Stimulated activated CD8-positive, alpha-beta memory T cell treated with anti-CD3 and anti-CD28 coated beads, Interleukin-4, amount 100 ng/mL, for 1 hour (primary cell): ENCODE measurements at regions not wholly inside any gene's neighbourhood (a gene's known extent, or its start where the extent isn't known, plus 50 kb on each side); places are given as distances from the start of the nearest gene placed in this dataset.

Experiments
- DNase-seq, 2 donors: peaks; one replicate each; pipeline ENCODE4 v3.0.0-alpha.2; 2020; ENCODE audit warnings: low read depth in 2 of 2, low spot score in 1 of 2

DNA sequence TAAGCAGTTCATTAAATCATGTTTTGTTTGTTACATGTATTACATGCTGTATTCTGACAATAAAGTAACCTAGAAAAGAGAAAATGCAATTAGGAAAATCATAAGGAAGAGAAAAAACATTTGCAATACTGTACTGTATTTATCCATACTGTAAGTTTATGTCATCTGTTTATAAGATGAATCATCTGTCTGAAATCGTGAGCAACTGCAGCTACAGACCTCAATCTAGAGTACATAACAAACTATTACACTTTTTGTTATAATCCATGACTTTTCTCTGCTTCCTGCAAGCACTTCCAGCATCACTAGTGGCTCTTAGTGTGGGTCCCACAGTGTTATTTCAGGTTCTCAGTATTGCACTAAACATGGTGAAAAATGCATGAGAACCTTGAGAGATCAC is 144.4 kb upstream of the NR4A3 start:
- no peak for DNase-seq

DNA sequence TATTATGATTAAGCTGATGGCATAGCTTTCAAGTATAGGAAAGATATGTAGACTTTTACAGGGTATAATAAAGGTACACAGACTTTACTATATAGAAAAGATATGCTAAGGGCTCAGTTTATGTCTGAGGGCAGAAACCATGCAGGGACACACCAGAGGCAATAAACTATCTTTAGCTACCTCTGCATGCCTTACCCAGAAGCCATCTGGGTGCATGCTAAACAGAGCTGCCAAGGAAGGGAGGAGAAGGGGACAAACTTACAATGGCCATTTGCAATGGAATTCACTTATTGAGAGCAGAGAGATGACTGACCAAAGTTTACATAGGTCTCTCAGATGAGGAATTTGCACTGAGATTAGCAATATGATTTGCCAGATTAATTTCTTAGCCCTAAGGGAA is 143.1 kb upstream of the NR4A3 start:
- DNase-seq: no peak

DNA sequence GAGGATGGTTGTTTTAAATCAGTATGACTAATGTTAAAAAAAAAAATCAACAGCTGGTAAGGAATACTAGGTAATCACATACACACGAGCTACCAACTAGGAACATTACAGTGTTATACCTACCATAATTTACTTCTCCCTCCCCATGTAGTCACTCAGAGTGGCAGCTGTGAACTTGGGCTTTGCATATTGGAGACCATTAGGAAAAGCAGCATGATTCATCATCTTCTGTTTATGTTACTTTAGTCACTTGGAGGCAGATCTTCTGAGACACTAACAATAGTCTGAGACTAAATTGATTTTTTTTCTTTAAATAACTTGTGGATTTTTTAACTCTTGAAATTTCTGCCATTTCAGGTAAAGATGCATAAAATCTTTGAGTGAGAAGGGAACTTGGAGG is 141.5 kb upstream of the NR4A3 start:
- no peak for DNase-seq

DNA sequence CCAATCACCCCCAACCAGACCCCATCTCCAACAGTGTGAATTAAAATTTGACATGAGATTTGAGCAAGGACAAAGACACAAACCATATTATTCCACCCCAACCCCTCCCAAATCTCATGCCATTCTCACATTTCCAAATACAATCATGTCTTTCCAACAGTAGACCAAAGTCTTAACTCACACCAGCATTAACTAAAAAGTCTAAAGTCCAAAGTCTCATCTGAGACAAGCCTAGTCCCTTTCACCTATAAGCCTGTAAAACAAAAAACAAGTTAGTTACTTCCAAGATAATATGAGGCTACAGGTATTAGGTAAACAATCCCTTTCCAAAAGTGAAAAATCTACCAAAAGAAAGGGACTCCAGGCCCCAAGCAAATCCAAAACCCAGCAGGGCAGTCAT is 140.6 kb upstream of the NR4A3 start:
- DNase-seq: no peak

DNA sequence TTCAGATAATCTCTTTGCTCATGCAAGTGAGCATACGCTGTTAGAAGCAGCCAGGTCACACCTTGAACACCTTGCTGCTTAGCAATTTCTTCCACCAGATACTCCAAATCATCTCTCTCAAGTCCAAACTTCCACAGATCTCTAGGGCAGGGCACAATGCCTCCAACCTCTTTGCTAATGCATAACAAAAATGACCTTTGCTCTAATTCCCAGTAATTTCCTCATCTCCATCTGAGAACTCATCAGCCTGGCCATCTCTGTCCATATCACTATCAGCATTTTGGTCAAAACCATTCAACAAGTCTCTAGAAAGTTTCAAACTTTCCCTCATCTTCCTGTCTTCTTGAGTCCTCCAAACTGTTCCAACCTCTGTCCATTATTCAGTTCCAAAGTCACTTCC is 139.3 kb upstream of the NR4A3 start:
- DNase-seq: no peak

DNA sequence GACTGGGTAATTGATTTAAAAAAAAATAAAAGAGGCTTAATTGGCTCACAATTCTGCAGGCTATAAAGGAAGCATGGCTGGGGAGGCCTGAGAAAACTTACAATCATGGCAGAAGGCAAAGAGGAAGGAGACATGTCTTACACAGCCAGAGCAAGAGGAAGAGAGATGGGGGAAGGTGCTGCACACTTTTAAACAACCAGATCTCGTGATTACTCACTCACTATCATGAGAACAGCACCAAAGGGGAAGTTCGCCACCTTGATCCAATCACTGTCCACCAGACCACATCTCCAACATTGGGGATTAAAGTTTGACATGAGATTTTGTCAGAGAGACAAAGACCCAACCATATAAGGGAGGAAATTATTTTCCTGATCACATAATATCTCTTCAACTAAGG is 138.8 kb upstream of the NR4A3 start:
- DNase-seq: no peak

DNA sequence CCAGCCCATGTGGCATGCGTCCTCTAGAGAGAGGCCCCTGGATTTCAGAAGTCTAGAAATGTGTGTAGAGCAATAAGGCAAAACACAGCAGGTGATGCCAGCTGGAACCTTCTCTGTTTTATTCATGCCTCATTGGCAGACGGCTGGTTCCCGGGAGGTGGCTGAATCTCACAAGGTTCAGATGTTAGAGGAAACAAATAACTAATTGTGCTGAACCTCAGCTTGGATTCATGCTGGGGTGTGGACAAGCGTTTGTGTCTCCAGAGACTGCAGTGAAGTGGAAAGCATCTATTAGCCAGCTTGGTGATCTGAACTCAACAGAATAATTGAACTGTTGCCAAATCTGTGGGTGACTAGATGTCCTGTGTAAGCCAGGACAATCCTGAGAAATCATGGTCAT is 131.1 kb upstream of the NR4A3 start:
- DNase-seq: no peak

DNA sequence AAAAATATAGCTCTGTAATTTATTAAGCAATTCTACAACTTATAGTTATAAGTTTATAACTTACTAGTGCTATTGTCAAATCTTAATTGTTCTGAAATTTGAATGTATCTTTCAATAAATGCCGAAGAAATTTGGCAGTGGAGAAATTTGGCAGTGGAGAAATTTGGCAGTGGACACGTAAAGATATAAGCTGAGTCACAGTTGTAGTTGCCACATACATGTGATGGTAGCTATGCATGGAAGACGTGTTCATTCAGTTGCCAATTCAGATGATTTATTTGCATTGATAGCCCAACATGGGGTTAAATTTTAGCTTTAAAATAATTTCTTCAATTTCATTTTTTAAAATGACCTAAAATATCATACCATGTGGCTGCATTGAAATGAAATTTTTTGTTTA is 127.8 kb upstream of the NR4A3 start:
- DNase-seq: no peak

DNA sequence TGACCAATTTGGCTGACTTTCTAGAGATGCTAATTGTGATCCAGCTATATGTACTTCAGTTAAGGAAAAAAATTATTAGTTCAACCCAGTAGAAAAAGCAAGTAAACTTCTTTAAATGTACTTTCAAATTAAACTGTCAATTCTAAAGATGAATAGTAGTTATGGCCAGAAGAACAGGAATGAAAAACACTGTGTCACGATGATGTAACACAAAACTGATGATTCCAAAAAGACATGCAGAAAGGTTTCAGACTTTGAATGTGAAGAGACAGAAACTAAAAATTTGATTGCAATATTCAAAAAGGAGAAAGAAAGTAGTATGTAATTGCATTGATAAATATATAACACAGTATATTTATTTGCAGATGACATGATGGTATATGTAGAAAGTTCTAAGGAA is 127.3 kb upstream of the NR4A3 start:
- no peak for DNase-seq

DNA sequence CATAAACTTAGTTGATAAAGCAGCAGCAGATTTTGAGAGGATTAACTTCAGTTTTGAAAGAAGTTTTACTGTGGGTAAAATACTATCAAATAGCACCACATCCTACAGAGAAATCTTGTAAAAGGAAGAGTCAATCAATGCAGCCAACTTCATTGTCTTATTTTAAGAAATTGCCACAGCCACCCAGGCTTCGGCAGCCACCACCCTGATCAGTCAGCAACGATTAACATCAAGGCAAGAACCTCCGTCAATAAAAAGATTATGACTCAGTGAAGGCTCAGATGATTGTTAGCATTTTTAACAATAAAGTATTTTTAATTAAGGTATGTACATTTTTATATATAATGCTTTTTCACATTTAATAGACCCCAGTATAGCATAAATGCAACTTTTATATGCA is 122.3 kb upstream of the NR4A3 start:
- DNase-seq: no peak

DNA sequence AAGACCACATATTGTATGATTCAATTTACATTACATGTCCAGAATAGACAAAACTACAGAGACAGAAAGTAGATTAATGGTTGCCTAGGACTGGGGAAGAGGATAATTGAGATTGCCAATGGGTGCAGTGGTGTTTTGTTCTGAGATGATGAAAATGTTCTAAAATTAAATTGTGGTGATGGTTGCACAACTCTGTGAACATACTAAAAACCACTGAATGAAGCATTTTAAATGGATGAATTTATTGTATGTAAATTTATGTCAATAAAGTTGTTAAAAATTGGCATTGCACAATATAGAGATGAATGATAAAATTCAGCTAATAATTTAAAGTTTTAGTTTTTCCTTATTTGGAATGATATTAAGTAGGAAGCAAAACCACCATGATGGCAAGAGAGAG is 109.5 kb upstream of the NR4A3 start:
- no peak for DNase-seq

DNA sequence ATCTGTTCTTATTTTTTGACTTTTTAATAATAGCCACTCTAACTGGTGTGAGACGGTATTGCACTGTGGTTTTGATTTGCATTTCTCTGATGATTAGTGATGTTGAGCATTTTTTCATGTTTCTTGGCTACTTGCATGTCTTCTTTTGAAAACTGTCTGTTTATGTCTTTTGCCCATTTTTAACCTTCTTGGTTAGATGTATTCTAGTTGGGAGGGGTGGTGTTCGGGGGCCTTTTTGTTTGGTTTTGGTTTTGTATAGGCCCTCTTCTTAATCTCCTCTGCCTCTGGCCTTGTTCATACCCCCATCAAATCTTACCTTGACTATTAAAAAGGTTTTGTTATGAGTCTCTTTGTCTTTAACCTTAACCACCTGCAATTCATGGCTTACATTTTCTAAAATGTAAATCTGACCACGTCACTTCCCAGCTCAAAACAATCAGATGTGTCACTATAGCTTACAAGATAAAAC is 107.8 kb upstream of the NR4A3 start:
- DNase-seq: no peak

DNA sequence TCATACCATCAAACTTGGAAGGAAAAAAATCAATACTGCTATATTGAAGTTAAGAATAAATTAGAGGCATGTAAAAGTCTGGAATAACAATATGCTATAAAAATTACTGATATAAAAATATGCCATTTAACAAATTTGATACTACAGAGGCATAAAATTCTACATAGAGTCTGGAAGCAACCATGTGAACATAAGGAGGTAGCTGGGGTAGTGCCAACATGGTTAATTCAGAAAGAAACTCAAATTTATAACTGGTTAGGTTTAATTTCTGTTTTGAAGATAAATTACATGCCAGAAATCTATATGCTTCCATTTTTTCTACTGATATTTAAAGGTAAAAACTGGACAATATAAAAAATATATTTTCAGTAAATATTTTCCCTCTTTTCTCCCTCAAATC is 103.1 kb upstream of the NR4A3 start:
- no peak for DNase-seq

DNA sequence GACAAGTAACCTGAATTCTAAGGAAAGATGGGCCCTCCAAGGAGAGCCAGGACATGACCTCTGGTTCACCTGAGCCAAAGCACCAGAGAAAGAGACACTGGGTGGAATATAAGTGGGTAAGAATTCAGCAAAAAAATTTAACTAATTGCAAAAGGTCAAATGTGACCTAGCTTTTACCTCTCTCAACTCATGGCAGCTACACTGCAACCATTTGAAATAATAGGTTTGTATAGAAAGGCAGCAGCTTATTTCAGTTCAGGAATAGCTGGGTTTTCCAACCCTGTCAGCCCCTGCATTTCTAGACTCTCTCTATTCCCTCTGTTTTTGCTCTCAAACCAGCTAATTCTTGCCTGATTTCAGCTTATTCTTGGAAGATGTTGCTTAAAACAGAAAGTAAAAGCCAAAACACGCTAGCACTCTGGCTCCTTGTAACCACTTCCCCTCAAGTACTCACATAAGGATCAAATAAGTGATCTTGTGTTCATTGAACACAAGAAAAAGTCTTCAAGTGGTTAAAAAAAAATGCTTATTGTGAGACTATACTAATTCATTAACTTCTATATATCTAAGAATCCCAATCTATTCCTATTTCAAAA is 101.1 kb upstream of the NR4A3 start:
- DNase-seq: no peak

DNA sequence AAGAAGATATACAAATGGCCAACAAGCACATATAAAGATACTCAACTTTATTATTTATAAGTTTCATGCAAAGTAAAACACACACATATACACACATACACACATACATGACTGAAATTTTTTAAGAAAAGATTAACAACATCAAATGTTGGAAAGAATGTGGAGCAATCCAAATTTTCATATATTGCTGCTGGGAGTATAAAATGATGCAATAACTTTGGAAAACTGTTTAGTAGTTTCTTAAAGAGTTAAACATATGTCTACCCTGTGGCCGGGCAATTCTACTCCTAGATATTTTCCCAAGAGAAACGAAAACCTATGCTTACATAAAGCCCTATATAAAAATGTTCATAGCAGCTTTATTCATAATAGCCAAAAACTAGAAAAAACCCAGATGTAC is 99.8 kb upstream of the NR4A3 start:
- DNase-seq: no peak

DNA sequence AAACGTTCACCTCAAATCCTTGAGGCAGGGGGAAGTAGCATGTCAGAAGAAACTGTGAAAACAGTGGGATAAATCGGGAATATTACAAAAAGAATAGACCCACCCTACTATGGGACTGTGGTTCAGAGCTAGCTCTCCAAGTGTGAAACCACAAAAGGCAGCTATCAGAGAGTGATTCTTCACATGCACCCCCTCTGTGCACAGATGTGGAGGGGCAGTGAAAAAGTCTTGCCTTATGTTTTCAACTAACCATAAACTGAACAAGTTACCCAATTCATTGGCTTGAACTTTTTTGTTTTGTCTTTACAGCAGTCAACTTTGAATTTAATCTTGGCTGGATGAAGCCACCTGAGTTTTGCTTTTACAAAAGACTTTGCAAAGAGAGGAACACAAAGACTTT is 98.8 kb upstream of the NR4A3 start:
- no peak for DNase-seq

DNA sequence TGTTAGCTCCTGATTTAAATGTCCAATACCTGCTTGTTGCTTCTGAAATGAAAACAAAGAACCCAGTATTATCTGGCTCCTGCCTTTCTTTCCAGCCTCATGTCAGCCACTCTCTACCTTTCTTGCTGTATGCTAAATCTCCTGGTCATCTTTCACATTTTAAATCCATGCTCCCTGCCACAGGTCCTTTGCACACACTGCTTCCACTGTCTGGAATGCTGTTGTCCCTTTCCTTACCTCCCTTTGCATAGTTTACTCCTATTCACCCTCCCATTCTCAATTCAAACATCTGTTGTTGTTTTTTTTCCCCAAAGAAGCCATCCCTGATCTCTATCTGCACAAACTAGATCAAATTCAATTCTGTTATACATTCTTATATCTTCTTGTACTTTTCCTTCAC is 97.0 kb upstream of the NR4A3 start:
- DNase-seq: no peak

DNA sequence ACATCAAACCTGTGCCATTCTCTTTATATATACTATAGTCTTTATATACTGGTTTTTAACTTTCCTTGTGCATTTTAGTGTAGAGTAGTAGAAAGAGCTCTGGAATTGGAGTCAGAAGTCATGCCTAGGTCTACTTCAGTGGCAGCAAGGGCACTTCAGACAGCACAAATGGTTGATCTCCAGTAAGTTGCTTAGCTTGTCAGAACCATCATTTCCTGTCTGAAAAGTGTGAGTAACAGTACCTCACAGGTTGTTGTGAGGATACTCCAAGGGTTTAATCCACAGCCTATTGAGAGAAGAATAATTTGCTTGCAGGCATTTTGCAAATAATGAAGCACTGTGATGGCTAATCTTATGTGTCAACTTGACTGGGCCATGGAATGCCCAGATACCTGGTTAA is 95.8 kb upstream of the NR4A3 start:
- DNase-seq: no peak

DNA sequence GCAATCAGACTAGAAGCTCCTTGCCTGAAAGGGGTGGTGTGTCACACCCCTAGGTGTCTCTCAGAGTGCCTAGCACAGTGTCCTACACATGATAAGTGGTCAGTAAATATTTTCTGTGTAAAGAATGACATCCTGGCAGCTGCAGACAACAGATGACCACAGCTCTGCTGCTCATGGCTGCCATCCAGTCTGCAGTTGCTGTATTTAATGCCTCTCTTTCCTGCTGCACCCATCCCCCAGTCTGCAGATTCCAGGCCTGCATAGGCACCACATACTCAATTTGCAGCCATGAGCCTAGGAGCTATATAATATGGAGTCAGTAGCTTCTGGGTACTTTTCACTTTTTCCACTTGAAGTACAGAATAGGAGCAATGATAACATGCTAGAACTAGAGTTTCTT is 94.9 kb upstream of the NR4A3 start:
- no peak for DNase-seq

DNA sequence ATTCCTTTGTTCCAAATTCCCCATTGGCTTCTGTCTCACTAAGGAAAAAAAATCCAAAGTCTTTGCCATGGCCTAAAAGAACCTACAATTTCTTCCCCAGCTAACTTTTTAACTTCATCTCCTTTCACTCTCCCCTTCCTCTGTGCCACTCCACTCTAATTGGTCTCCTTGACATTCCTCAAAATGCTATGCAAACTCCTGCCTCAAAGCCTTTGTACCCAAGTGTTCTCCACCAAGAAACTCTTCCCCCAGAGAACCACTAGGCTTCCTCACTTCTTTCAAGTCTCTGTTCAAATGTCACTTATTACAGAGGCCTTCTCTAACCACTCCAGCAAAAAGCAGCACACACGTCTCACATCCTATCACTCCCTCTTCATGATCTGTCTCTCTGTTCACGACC is 91.6 kb upstream of the NR4A3 start:
- DNase-seq: no peak

DNA sequence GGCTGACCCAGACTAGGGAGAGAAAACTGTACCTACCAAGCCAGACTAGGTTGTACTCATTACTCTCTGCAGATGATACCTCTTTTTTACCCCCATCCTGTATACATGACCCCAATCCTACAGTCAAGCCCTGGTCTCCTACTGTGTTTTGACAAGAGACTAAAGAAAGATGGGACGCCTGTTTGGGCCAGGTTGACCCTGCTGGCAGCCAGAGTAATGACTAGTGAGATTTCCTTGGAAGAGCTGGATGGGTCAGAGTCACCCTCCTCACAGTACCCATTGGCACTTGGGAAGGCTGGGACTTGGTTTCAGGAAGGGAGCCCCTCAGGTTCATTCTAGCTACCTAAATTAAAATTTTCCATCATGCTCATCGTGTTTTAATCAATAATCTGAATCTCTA is 89.7 kb upstream of the NR4A3 start:
- DNase-seq: no peak

DNA sequence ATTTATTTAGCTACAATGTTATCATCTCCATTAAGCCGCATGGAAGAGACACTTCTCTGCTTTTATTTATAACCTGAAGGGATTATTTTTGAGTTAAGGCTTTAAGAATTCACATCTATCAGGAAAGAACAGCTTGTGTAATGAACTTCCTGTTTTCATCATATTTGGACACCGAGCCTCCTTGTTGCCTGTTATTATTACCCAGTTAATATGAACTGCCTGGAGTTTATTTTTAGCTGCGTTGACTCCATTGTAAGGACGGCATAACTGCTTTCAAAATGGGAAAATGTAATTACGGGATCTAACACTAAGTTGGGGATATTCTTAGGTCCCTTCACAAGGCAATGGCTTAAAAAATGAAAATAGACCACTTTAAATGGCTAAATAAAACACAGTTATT is 89.0 kb upstream of the NR4A3 start:
- DNase-seq: no peak

DNA sequence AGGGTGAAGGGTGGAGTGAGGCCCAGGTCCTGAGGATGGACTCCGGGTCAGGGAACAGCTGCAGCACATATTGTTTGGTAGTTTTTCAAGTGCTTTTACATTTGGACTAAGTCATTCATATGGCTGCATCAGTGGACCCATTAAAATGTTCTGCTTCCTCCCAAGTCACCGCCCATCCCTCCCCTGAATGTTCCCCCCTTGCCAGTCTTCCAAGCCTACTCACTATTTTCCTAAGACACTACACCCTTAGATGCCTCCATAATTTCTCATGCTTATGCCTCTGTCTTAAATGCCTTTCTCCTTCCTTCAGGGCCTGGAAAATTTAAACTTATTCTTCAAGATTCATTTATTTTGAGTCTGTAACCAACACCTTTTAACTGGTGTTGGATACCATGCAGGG is 86.6 kb upstream of the NR4A3 start:
- no peak for DNase-seq

DNA sequence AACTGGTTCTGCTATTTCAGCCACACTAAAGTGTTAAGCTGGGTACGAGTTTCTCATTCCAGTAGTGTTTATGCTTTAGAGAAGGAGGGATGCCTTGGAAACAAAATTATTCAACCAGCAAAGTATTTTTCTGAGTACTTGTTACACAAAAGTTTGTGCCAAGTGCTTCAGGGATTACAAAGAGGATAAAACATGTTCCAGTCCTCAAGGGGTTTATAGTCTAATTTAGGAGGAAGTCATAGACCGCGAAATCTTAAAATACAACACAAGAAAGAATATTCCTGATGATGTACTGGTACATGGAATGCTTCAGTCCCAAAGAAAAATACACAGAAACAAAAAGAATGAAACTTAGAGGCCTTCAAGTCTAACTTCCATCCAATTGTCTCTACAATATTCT is 85.4 kb upstream of the NR4A3 start:
- DNase-seq: no peak
